ENCODE measurements at regions not wholly inside any gene's neighbourhood (a gene's known extent, or its start where the extent isn't known, plus 50 kb on each side); places are given as distances from the start of the nearest gene placed in this dataset.

GRCh38 chr12:77239617-77240016 lies 174.2 kb upstream of the E2F7 start:
- no peak overlapping the region for H3K18ac ChIP-seq (ENCODE audit: insufficient read length, low read depth, low read length)
- no peaks in the 10 kb centered on the region for H3K23me2 ChIP-seq (ENCODE audit: insufficient read length, low read depth, low read length, poor library complexity, severe bottlenecking)
- DNase-seq: no peak
- H4K8ac ChIP-seq (replicated peaks; ENCODE audit: insufficient read length, low read depth, low read length): no peak overlapping the region
- H2BK15ac ChIP-seq (ENCODE audit: low read depth, low read length): no peak overlapping the region
- no peak overlapping the region for H4K91ac ChIP-seq (ENCODE audit: insufficient read length, low read depth, low read length)
- no peaks in the 10 kb centered on the region for H3K9me3 Mint-ChIP-seq
- H2BK12ac ChIP-seq (ENCODE audit: insufficient read length, low read depth, low read length): no peak overlapping the region
- no peaks in the 10 kb centered on the region for H4K20me1 ChIP-seq (ENCODE audit: control insufficient read depth, insufficient read depth, insufficient read length)
- no peak overlapping the region for H2AFZ ChIP-seq (ENCODE audit: low read length)
- H3K27me3 Mint-ChIP-seq (ENCODE audit: low read depth): no peaks in the 10 kb centered on the region
- no peaks in the 10 kb centered on the region for H3K9me3 ChIP-seq (ENCODE audit: control insufficient read depth, low read depth, low read length)
- no peak overlapping the region for H3K14ac ChIP-seq (ENCODE audit: insufficient read depth, low read length)
- H2BK20ac ChIP-seq (ENCODE audit: low read depth, low read length, poor library complexity, severe bottlenecking): no peak overlapping the region
- H3K4ac ChIP-seq (ENCODE audit: low read depth, low read length): no peak overlapping the region
- H3K23ac ChIP-seq (ENCODE audit: insufficient read length, low read depth, low read length): no peak overlapping the region
- H2BK5ac ChIP-seq (ENCODE audit: insufficient read length, low read length): no peak overlapping the region
- no peak overlapping the region for H3T11ph ChIP-seq (ENCODE audit: low read length)
- H3K4me1 Mint-ChIP-seq: peaks cover 14 to 18% of the 10 kb centered on the region in 2 experiments
- no peak overlapping the region for H2AK5ac ChIP-seq (ENCODE audit: insufficient read length, low read length)
- H3K27ac Mint-ChIP-seq: peak overlapping the region in 1 of 3 experiments; percentile 65; a peak in 1 of 7 replicates
- no peak overlapping the region for H3K56ac ChIP-seq (ENCODE audit: insufficient read length, low read depth, low read length)
- no peak overlapping the region for H3K4me2 ChIP-seq (ENCODE audit: insufficient read depth, insufficient read length, low read length)
- H3K36me3 Mint-ChIP-seq (ENCODE audit: insufficient read depth in 1 of 3, low read depth in 3 of 3): no peaks in the 10 kb centered on the region
- H3K79me1 ChIP-seq (ENCODE audit: insufficient read depth, low read depth, low read length, poor library complexity, severe bottlenecking): no peaks in the 10 kb centered on the region
- H3K4me3 Mint-ChIP-seq: no peak overlapping the region; a peak in 1 of 5 replicates
- H2BK120ac ChIP-seq (ENCODE audit: low read depth, low read length, poor library complexity, severe bottlenecking): no peak overlapping the region
- no peaks in the 10 kb centered on the region for H3K79me2 ChIP-seq (ENCODE audit: insufficient read depth, low read length)
- no peak overlapping the region for H4K5ac ChIP-seq (ENCODE audit: insufficient read length, low read depth, low read length)
- H3K27ac ChIP-seq (ENCODE audit: insufficient read length, low read depth, low read length): no peak overlapping the region
- H3K9ac ChIP-seq (ENCODE audit: extremely low read depth, insufficient read length, low read length): no peak overlapping the region
- TF ChIP-seq CTCF (conservative IDR thresholded peaks at IDR 0.05): no peak
- no peaks in the 10 kb centered on the region for H3K27me3 ChIP-seq (ENCODE audit: insufficient read depth, low read length)
- H3K4me1 ChIP-seq (ENCODE audit: insufficient read depth, low read length): peaks cover 9% of the 10 kb centered on the region
- no CpG with 5 or more reads among the region's 1 CpG for WGBS (ENCODE audit: extremely low coverage, insufficient read length, low lambda C conversion rate)
